ENCODE measurements at regions not wholly inside any gene's neighbourhood (a gene's known extent, or its start where the extent isn't known, plus 50 kb on each side); places are given as distances from the start of the nearest gene placed in this dataset.

DNA sequence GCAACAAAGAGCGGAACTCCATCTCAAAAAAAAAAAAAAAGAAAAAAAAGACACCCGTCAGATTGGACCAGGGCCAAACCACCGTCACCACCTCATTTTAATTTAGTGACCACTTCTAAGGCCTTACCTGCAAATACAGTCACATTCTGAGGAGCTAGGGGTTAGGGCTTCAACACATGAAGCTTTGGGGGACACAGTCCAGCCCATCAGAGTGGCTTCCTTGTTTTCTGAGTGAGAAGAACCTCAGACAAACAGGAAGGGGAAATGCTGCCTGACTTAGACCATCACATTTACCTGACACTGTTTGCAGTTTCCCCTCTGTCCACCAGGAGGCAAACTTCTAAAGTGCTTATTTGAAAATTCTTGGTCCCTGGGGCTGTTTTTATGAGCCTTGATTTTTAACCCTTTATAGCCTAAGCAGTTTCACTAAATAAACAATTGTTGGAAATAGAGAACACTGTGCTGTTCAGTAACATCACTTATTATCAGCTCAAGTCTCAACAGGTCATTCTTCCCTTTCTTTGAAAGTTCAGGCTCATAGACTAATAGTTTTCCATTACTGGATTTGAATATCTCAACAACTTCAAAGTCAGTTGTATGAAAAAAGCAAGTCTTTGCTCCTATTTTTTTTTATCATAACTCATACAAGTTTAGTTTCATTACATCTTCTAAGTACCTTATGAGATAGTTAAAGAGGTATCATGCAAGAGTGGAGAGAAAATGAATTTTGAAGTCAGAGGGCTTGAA lies 74.9 kb upstream of the WASF3 start:
- no peak overlapping the region for H3K4me3 ChIP-seq (replicated peaks in 1 of 2; ENCODE audit: low read depth in 2 of 2, low read length in 2 of 2)
- TF ChIP-seq, protein P1, sequence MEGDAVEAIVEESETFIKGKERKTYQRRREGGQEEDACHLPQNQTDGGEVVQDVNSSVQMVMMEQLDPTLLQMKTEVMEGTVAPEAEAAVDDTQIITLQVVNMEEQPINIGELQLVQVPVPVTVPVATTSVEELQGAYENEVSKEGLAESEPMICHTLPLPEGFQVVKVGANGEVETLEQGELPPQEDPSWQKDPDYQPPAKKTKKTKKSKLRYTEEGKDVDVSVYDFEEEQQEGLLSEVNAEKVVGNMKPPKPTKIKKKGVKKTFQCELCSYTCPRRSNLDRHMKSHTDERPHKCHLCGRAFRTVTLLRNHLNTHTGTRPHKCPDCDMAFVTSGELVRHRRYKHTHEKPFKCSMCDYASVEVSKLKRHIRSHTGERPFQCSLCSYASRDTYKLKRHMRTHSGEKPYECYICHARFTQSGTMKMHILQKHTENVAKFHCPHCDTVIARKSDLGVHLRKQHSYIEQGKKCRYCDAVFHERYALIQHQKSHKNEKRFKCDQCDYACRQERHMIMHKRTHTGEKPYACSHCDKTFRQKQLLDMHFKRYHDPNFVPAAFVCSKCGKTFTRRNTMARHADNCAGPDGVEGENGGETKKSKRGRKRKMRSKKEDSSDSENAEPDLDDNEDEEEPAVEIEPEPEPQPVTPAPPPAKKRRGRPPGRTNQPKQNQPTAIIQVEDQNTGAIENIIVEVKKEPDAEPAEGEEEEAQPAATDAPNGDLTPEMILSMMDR (IDR thresholded peaks at IDR 0.05; ENCODE audit: low read depth, low read length): peak; percentile 84
- peak; percentile 82 to 86 for DNase-seq (ENCODE audit: low read depth in 2 of 2)

GRCh38 chr13:26483546-26483945 lies 73.9 kb upstream of the WASF3 start:
- no peak for DNase-seq (ENCODE audit: low read depth in 2 of 2)
- TF ChIP-seq, protein P1 (IDR thresholded peaks at IDR 0.05; ENCODE audit: low read depth, low read length): no peak
- H3K4me3 ChIP-seq (replicated peaks in 1 of 2; ENCODE audit: low read depth in 2 of 2, low read length in 2 of 2): no peak overlapping the region

- TF ChIP-seq, protein P1 (IDR thresholded peaks at IDR 0.05; ENCODE audit: low read depth, low read length): no peak
- H3K4me3 ChIP-seq (replicated peaks in 1 of 2; ENCODE audit: low read depth in 2 of 2, low read length in 2 of 2): no peak overlapping the region
- no peak for DNase-seq (ENCODE audit: low read depth in 2 of 2)
Measured at GRCh38 chr13:26484196-26484595, 73.3 kb upstream of the WASF3 start.

GRCh38 chr13:26485288-26485687 lies 72.2 kb upstream of the WASF3 start:
- TF ChIP-seq, protein P1 (IDR thresholded peaks at IDR 0.05; ENCODE audit: low read depth, low read length): no peak
- no peak for DNase-seq (ENCODE audit: low read depth in 2 of 2)
- H3K4me3 ChIP-seq (replicated peaks in 1 of 2; ENCODE audit: low read depth in 2 of 2, low read length in 2 of 2): no peak overlapping the region

DNA sequence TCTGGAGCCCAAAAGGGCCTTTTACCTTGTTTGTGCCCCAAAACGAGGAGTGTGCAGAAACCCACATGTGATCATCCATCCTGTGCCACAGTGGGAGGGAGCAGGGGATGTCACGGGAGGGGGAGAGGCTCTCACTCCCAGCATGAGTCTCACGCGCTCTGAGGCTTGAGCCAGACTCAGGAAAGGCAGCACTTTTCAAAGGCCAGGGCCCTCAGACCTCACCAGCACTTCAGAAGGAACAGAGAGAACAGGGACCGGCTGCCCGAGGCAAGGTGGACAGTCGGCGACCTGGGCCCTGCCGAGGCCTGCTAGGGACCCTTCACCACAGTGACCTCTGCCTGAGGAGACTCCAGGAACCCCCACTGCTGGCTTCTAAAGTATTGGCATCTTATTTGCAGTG lies 71.7 kb upstream of the WASF3 start:
- TF ChIP-seq, protein P1 (IDR thresholded peaks at IDR 0.05; ENCODE audit: low read depth, low read length): no peak
- H3K4me3 ChIP-seq (replicated peaks in 1 of 2; ENCODE audit: low read depth in 2 of 2, low read length in 2 of 2): no peak overlapping the region
- no peak for DNase-seq (ENCODE audit: low read depth in 2 of 2)

DNA sequence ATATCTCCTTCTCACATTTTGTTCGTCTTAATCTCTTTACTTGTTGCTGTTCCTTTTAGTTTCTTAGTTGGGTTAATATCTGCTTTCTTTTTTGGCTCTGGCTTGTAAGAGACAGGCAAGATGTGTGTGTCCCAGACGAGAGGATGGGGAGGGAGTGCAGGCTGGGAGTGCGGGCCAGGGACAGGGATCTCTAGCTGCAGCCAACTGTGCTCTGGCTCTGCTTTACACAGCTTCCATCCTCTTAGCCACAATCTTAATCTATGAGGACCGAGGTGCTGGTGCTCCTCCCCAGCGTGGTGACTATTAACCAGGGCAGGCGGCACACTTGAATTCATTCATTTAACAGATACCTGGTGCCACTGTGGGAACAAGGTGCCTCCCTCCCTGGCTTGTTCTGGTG lies 70.9 kb upstream of the WASF3 start:
- TF ChIP-seq, protein P1 (IDR thresholded peaks at IDR 0.05; ENCODE audit: low read depth, low read length): no peak
- no peak overlapping the region for H3K4me3 ChIP-seq (replicated peaks in 1 of 2; ENCODE audit: low read depth in 2 of 2, low read length in 2 of 2)
- no peak for DNase-seq (ENCODE audit: low read depth in 2 of 2)

DNA sequence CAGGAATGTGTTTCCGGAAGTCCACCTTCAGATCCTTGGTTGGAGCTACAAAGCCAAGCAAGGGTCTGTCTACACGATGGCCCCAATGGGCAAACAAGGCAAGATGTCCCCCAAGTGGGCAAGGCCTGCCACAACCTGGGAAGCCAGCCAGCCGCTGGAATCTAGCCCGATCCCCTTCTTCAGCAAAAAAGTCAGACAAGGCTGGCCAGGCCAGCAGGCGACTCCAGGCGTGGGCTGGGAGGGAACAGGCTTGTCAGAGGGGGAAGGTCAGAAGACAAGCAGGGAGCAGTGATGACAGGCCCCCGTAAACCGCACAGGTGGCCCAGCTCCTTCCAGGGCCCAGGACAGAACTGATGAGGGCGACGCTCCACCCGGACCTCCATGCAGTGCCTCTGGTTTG lies 69.7 kb upstream of the WASF3 start:
- DNase-seq (ENCODE audit: low read depth in 2 of 2): no peak
- TF ChIP-seq, protein P1 (IDR thresholded peaks at IDR 0.05; ENCODE audit: low read depth, low read length): no peak
- H3K4me3 ChIP-seq (replicated peaks in 1 of 2; ENCODE audit: low read depth in 2 of 2, low read length in 2 of 2): no peak overlapping the region

Measured in cardiac fibroblast (primary cell).